ENCODE measurements at regions not wholly inside any gene's neighbourhood (a gene's known extent, or its start where the extent isn't known, plus 50 kb on each side); places are given as distances from the start of the nearest gene placed in this dataset.

DNA sequence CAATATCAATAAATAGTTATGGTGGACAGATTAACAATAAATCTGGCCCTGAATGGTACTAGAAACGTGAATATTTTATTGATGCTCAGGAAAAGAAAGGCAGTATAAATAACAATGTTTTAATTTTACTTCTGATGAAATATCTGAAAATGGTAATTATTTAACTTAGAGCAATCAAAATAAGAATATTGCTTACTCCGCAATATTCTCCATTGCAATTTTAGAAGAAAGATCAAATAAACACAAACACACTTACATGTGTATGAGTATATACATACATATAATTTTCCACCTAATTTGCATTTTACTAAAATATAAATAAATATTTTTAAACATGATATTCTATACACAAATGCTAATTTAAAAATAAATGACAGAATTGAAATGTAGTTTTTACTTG, 1130.5 kb downstream of the NCAM2 start:
- Histone ChIP-seq H3K4me2 (replicated peaks; ENCODE audit: extremely low read depth, low read length, poor library complexity, severe bottlenecking) (no peak overlapping the region), H4K20me1 (ENCODE audit: insufficient read depth, low read length) (no peaks in the 10 kb centered on the region), H3K36me3 (replicated peaks in 1 of 2; ENCODE audit: control insufficient read depth in 1 of 2, insufficient read depth in 2 of 2, low read length in 2 of 2) (no peaks in the 10 kb centered on the region), H3K9ac (ENCODE audit: insufficient read depth, low read length, poor library complexity, severe bottlenecking) (no peak overlapping the region), H3K4me1 (ENCODE audit: control insufficient read depth in 1 of 2, insufficient read depth in 2 of 2, low read length in 2 of 2) (no peaks in the 10 kb centered on the region), H3K79me2 (ENCODE audit: insufficient read depth, low read length) (no peaks in the 10 kb centered on the region), H3K27me3 (ENCODE audit: control insufficient read depth in 2 of 2, insufficient read depth in 2 of 2, low read length in 2 of 2) (no peaks in the 10 kb centered on the region), H2AFZ (ENCODE audit: insufficient read depth, low read depth, low read length, poor library complexity, severe bottlenecking) (no peak overlapping the region), H3K4me3 (replicated peaks in 1 of 3; ENCODE audit: low read depth in 2 of 3, low read length in 3 of 3) (no peak overlapping the region), H3K27ac (ENCODE audit: low read depth in 1 of 2, low read length in 2 of 2) (no peak overlapping the region), H3K9me3 (replicated peaks in 1 of 2; ENCODE audit: control insufficient read depth in 1 of 2, insufficient read depth in 1 of 2, low read length in 2 of 2) (peaks cover 2 to 8% of the 10 kb centered on the region in 2 donors)
- no peaks in the 10 kb centered on the region for H3K4me1 Mint-ChIP-seq
- H3K36me3 Mint-ChIP-seq = no peaks in the 10 kb centered on the region
- H3K4me3 Mint-ChIP-seq = no peak overlapping the region
- no peak for DNase-seq
- no peaks in the 10 kb centered on the region for H3K27me3 Mint-ChIP-seq (ENCODE audit: low read depth in 3 of 3)
- H3K27ac Mint-ChIP-seq = no peak overlapping the region
- TF ChIP-seq, protein P1, sequence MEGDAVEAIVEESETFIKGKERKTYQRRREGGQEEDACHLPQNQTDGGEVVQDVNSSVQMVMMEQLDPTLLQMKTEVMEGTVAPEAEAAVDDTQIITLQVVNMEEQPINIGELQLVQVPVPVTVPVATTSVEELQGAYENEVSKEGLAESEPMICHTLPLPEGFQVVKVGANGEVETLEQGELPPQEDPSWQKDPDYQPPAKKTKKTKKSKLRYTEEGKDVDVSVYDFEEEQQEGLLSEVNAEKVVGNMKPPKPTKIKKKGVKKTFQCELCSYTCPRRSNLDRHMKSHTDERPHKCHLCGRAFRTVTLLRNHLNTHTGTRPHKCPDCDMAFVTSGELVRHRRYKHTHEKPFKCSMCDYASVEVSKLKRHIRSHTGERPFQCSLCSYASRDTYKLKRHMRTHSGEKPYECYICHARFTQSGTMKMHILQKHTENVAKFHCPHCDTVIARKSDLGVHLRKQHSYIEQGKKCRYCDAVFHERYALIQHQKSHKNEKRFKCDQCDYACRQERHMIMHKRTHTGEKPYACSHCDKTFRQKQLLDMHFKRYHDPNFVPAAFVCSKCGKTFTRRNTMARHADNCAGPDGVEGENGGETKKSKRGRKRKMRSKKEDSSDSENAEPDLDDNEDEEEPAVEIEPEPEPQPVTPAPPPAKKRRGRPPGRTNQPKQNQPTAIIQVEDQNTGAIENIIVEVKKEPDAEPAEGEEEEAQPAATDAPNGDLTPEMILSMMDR (IDR thresholded peaks at IDR 0.05) = no peak
- peaks cover 0 to 8% (median 4%) of the 10 kb centered on the region in 7 donors for H3K9me3 Mint-ChIP-seq
- WGBS (ENCODE audit: insufficient coverage) = no CpG with 5 or more reads among the region's 2 CpGs
- intact Hi-C loops (cut with micrococcal nuclease) = no loop called here

DNA sequence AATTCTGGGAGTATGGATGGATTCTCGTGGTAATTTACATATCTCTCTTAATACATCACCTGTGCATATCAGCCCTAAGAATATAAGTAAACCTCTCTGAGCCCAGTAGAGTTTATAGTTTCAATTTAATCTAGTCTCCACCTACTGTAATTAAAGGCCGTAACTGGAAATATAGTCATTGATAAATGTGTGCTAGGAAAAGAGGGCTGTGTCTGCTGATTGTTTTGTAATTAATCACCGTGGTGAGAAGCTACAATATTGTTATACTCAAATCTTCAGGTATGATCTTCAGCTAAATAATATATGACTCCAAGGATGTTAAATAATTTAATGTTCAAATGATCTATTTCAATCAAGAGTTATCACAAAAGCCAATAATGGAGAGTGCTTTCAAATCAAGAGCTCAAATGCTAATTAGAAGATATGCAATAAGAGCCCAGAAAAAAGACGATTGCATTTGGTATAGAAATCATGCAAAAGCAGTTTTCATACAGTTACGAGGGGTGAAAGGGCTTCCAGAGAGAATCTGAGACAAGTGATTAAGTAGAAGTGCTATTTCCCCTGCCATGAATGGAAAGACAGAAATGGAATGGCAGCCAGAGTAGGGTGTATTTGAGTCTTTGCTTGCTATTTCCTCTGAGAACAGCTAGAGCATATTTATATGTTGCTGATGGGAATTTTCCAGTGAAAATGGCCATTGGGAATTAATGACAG, 1134.3 kb downstream of the NCAM2 start:
- no peaks in the 10 kb centered on the region for H3K4me1 Mint-ChIP-seq
- Histone ChIP-seq H3K27ac (ENCODE audit: low read depth in 1 of 2, low read length in 2 of 2) (no peak overlapping the region), H2AFZ (ENCODE audit: insufficient read depth, low read depth, low read length, poor library complexity, severe bottlenecking) (no peak overlapping the region), H3K9ac (ENCODE audit: insufficient read depth, low read length, poor library complexity, severe bottlenecking) (no peak overlapping the region), H3K9me3 (replicated peaks in 1 of 2; ENCODE audit: control insufficient read depth in 1 of 2, insufficient read depth in 1 of 2, low read length in 2 of 2) (peaks cover 0 to 18% of the 10 kb centered on the region in 2 donors), H4K20me1 (ENCODE audit: insufficient read depth, low read length) (no peaks in the 10 kb centered on the region), H3K36me3 (replicated peaks in 1 of 2; ENCODE audit: control insufficient read depth in 1 of 2, insufficient read depth in 2 of 2, low read length in 2 of 2) (no peaks in the 10 kb centered on the region), H3K4me1 (ENCODE audit: control insufficient read depth in 1 of 2, insufficient read depth in 2 of 2, low read length in 2 of 2) (no peaks in the 10 kb centered on the region), H3K4me3 (replicated peaks in 1 of 3; ENCODE audit: low read depth in 2 of 3, low read length in 3 of 3) (no peak overlapping the region), H3K79me2 (ENCODE audit: insufficient read depth, low read length) (no peaks in the 10 kb centered on the region), H3K4me2 (replicated peaks; ENCODE audit: extremely low read depth, low read length, poor library complexity, severe bottlenecking) (no peak overlapping the region), H3K27me3 (ENCODE audit: control insufficient read depth in 2 of 2, insufficient read depth in 2 of 2, low read length in 2 of 2) (no peaks in the 10 kb centered on the region)
- TF ChIP-seq, protein P1 (IDR thresholded peaks at IDR 0.05) = no peak
- no peak for DNase-seq
- H3K27ac Mint-ChIP-seq = no peak overlapping the region
- H3K27me3 Mint-ChIP-seq (ENCODE audit: low read depth in 3 of 3) = peaks cover 0 to 1% (median 0%) of the 10 kb centered on the region in 3 donors
- H3K4me3 Mint-ChIP-seq = no peak overlapping the region
- H3K9me3 Mint-ChIP-seq = peaks cover 0 to 10% (median 3%) of the 10 kb centered on the region in 7 donors
- 66% methylated on average over 2 of the region's 5 CpGs for WGBS (ENCODE audit: insufficient coverage)
- no peaks in the 10 kb centered on the region for H3K36me3 Mint-ChIP-seq
- intact Hi-C loops (cut with micrococcal nuclease) = no loop called here
